ENCODE measurements at regions not wholly inside any gene's neighbourhood (a gene's known extent, or its start where the extent isn't known, plus 50 kb on each side); places are given as distances from the start of the nearest gene placed in this dataset.
"Not testable (repeated sequence)": the region's sequence is repeated elsewhere in the genome, so short reads cannot be mapped to it uniquely, and the experiment has no call there.

- DNase-seq (ENCODE audit: extremely low spot score) = no peak
- TF ChIP-seq POLR2A (IDR thresholded peaks at IDR 0.05; ENCODE audit: low read depth) = no peak
- no peak for TF ChIP-seq EP300 (IDR thresholded peaks at IDR 0.05)
- TF ChIP-seq POLR2AphosphoS5 (IDR thresholded peaks at IDR 0.05) = no peak
- TF ChIP-seq, protein P1, sequence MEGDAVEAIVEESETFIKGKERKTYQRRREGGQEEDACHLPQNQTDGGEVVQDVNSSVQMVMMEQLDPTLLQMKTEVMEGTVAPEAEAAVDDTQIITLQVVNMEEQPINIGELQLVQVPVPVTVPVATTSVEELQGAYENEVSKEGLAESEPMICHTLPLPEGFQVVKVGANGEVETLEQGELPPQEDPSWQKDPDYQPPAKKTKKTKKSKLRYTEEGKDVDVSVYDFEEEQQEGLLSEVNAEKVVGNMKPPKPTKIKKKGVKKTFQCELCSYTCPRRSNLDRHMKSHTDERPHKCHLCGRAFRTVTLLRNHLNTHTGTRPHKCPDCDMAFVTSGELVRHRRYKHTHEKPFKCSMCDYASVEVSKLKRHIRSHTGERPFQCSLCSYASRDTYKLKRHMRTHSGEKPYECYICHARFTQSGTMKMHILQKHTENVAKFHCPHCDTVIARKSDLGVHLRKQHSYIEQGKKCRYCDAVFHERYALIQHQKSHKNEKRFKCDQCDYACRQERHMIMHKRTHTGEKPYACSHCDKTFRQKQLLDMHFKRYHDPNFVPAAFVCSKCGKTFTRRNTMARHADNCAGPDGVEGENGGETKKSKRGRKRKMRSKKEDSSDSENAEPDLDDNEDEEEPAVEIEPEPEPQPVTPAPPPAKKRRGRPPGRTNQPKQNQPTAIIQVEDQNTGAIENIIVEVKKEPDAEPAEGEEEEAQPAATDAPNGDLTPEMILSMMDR (IDR thresholded peaks at IDR 0.05) = no peak
- peaks cover 0 to 6% (median 2%) of the 10 kb centered on the region in 4 donors for H3K9me3 ChIP-seq
- H3K4me1 ChIP-seq = no peaks in the 10 kb centered on the region
- no peaks in the 10 kb centered on the region for H3K27me3 ChIP-seq
- no peak overlapping the region for H3K27ac ChIP-seq (replicated peaks in 1 of 4)
- WGBS = 100% methylated on average over 1 of the region's 1 CpG
- intact Hi-C loops (cut with DNase I) = no loop called here
- H3K36me3 ChIP-seq = no peaks in the 10 kb centered on the region
- H3K4me3 ChIP-seq = no peak overlapping the region
Observed at GRCh38 chr3:166005126-166005525, 167.9 kb upstream of the BCHE start.

GRCh38 chr3:165994293-165994692 lies 157.1 kb upstream of the BCHE start:
- Histone ChIP-seq H3K4me1 (no peaks in the 10 kb centered on the region), H3K27ac (replicated peaks in 1 of 4) (no peak overlapping the region), H3K9me3 (no peaks in the 10 kb centered on the region), H3K36me3 (no peaks in the 10 kb centered on the region), H3K4me3 (no peak overlapping the region), H3K27me3 (no peaks in the 10 kb centered on the region)
- WGBS = 90% methylated on average over 1 of the region's 1 CpG
- intact Hi-C loops (cut with DNase I) = no loop called here
- TF ChIP-seq POLR2A (IDR thresholded peaks at IDR 0.05; ENCODE audit: low read depth) (no peak), EP300 (IDR thresholded peaks at IDR 0.05) (no peak), POLR2AphosphoS5 (IDR thresholded peaks at IDR 0.05) (no peak)
- TF ChIP-seq, protein P1 (IDR thresholded peaks at IDR 0.05) = no peak
- DNase-seq (ENCODE audit: extremely low spot score) = no peak

DNA sequence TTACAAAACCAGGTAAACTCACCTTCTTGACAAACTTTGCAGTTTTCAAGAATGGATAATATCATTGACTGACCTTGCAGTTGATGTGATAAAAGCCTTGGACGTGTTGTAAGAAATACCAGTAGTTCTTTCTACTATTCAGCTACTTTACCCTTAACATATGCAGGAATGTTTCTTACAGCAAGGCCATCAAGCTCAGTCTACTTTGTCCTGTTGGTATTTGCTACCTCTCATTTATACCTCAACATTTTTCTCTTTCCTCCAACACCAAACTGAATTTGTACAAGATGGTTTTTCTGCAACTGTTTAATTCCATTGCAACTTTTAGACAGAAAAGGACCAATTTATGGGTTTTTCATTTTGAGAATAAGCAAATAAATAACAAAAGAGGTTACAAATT lies 147.4 kb upstream of the BCHE start:
- no peak for DNase-seq (ENCODE audit: extremely low spot score)
- TF ChIP-seq EP300 (IDR thresholded peaks at IDR 0.05) (no peak), POLR2AphosphoS5 (IDR thresholded peaks at IDR 0.05) (no peak), POLR2A (IDR thresholded peaks at IDR 0.05; ENCODE audit: low read depth) (no peak)
- TF ChIP-seq, protein P1 (IDR thresholded peaks at IDR 0.05) = no peak
- intact Hi-C loops (cut with DNase I) = no loop called here
- Histone ChIP-seq H3K27me3 (no peaks in the 10 kb centered on the region), H3K27ac (replicated peaks in 1 of 4) (no peak overlapping the region), H3K4me3 (no peak overlapping the region), H3K36me3 (no peaks in the 10 kb centered on the region), H3K9me3 (no peaks in the 10 kb centered on the region), H3K4me1 (no peaks in the 10 kb centered on the region)
- 90% methylated on average over 1 of the region's 1 CpG for WGBS

DNA sequence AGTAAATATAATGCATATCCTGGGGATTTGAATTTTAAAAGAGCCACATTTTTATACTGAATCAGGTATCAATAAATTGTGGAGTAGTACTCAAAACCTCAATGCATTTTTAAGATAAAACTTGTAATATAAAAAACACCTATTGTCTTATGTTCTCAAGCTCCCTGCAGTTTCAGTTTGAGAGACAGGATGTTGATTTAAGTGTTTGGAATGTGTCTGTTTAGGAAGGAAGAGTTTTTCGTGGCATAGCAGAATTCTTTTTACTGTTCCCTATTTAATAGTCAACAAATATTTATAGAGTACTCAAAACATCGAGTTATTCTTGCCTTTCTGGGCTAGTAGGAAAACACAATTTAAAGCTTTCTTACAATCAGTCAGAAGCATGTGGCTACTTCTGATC lies 146.1 kb upstream of the BCHE start:
- no peak for DNase-seq (ENCODE audit: extremely low spot score)
- no peak overlapping the region for H3K27ac ChIP-seq (replicated peaks in 1 of 4)
- TF ChIP-seq POLR2A (IDR thresholded peaks at IDR 0.05; ENCODE audit: low read depth) (no peak), POLR2AphosphoS5 (IDR thresholded peaks at IDR 0.05) (no peak), EP300 (IDR thresholded peaks at IDR 0.05) (no peak)
- TF ChIP-seq, protein P1 (IDR thresholded peaks at IDR 0.05) = no peak
- H3K9me3 ChIP-seq = no peaks in the 10 kb centered on the region
- H3K27me3 ChIP-seq = no peaks in the 10 kb centered on the region
- 41% methylated on average over 2 of the region's 2 CpGs for WGBS
- H3K4me3 ChIP-seq = no peak overlapping the region
- intact Hi-C loops (cut with DNase I) = no loop called here
- H3K36me3 ChIP-seq = no peaks in the 10 kb centered on the region
- H3K4me1 ChIP-seq = no peaks in the 10 kb centered on the region

DNA sequence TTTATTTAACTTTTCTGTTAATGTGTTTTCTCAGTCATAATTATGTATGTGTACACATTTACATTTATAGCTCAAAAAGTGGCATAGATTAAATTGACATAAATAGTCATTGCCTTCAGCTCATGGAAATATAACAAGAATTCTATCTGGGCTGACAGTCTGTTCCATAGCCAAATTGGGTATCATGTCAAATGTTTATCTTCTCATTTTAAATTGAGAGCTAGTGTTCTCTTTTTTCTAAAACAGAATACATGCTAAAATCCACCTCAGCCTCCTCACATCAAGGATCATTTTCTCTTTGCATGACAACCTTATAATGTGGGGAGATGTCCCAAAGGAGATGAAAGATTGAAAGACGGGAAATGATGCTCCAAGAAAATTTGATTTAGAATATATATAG lies 144.1 kb upstream of the BCHE start:
- intact Hi-C loops (cut with DNase I) = no loop called here
- Histone ChIP-seq H3K4me1 (no peaks in the 10 kb centered on the region), H3K27ac (replicated peaks in 1 of 4) (no peak overlapping the region), H3K36me3 (no peaks in the 10 kb centered on the region), H3K4me3 (no peak overlapping the region), H3K9me3 (no peaks in the 10 kb centered on the region), H3K27me3 (no peaks in the 10 kb centered on the region)
- TF ChIP-seq POLR2AphosphoS5 (IDR thresholded peaks at IDR 0.05) = no peak
- TF ChIP-seq, protein P1 (IDR thresholded peaks at IDR 0.05) = no peak
- no peak for TF ChIP-seq POLR2A (IDR thresholded peaks at IDR 0.05; ENCODE audit: low read depth)
- TF ChIP-seq EP300 (IDR thresholded peaks at IDR 0.05) = no peak
- WGBS = 76% methylated on average over 1 of the region's 1 CpG
- DNase-seq (ENCODE audit: extremely low spot score) = no peak

DNA sequence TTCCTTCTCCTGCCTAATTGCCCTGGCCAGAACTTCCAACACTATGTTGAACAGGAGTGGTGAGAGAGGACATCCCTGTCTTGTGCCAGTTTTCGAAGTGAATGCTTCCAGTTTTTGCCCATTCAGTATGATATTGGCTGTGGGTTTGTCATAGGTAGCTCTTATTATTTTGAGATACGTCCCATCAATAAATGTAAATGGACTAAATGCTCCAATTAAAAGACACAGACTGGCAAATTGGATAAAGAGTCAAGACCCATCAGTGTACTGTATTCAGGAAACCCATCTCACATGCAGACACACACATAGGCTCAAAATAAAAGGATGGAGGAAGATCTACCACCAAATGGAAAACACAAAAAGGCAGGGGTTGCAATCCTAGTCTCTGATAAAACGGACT lies 123.6 kb upstream of the BCHE start:
- DNase-seq (ENCODE audit: extremely low spot score); H3K27me3 ChIP-seq; H3K36me3 ChIP-seq; H3K9me3 ChIP-seq; H3K27ac ChIP-seq (replicated peaks in 1 of 4); H3K4me1 ChIP-seq; intact Hi-C loops (cut with DNase I); H3K4me3 ChIP-seq: not testable (repeated sequence)
- 81% methylated on average over 3 of the region's 3 CpGs for WGBS

Data from esophagus muscularis mucosa (tissue), 4 donors.